ENCODE measurements at regions not wholly inside any gene's neighbourhood (a gene's known extent, or its start where the extent isn't known, plus 50 kb on each side); places are given as distances from the start of the nearest gene placed in this dataset.

- TF ChIP-seq CTCF (IDR thresholded peaks at IDR 0.05; ENCODE audit: control extremely low read depth, extremely low read depth): no peak
- no peak for DNase-seq
These were observed 102.5 kb upstream of the AKAP13 start for GRCh38 chr15:85277847-85278370.

GRCh38 chr15:85280203-85280602, 100.2 kb upstream of the AKAP13 start:
- Histone ChIP-seq H3K27ac (ENCODE audit: low read depth in 1 of 2, low read length in 1 of 2) (no peak overlapping the region), H3K4me3 (no peak overlapping the region), H3K4me1 (ENCODE audit: control insufficient read depth in 5 of 5, insufficient read depth in 5 of 5, low read length in 5 of 5) (peaks cover 0 to 6% (median 0%) of the 10 kb centered on the region in 5 donors), H3K9me3 (ENCODE audit: control insufficient read depth in 4 of 4, insufficient read depth in 3 of 4, low read length in 3 of 4) (no peaks in the 10 kb centered on the region), H3K27me3 (ENCODE audit: control insufficient read depth in 3 of 3, insufficient read depth in 3 of 3, low read length in 2 of 3) (no peaks in the 10 kb centered on the region), H3K9ac (ENCODE audit: insufficient read depth in 1 of 2, low read length in 2 of 2) (no peak overlapping the region), H3K36me3 (ENCODE audit: control insufficient read depth in 4 of 4, insufficient read depth in 4 of 4, low read length in 4 of 4) (no peaks in the 10 kb centered on the region)
- WGBS, 2 donors: 75 to 81% methylated on average over 6 of the region's 6 CpGs
- no peak for ATAC-seq (ENCODE audit: insufficient read depth, low FRiP score)
- DNase-seq: no peak
- TF ChIP-seq CTCF (IDR thresholded peaks at IDR 0.05; ENCODE audit: control extremely low read depth, extremely low read depth): no peak

More at GRCh38 chr15:85277847-85278370, 102.5 kb upstream of the AKAP13 start:
- Histone ChIP-seq H3K4me3 (no peak overlapping the region), H3K9ac (ENCODE audit: insufficient read depth in 1 of 2, low read length in 2 of 2) (no peak overlapping the region), H3K4me1 (ENCODE audit: control insufficient read depth in 5 of 5, insufficient read depth in 5 of 5, low read length in 5 of 5) (peaks cover 0 to 3% (median 0%) of the 10 kb centered on the region in 5 donors), H3K9me3 (ENCODE audit: control insufficient read depth in 4 of 4, insufficient read depth in 3 of 4, low read length in 3 of 4) (no peaks in the 10 kb centered on the region), H3K36me3 (ENCODE audit: control insufficient read depth in 4 of 4, insufficient read depth in 4 of 4, low read length in 4 of 4) (no peaks in the 10 kb centered on the region), H3K27ac (ENCODE audit: low read depth in 1 of 2, low read length in 1 of 2) (no peak overlapping the region), H3K27me3 (ENCODE audit: control insufficient read depth in 3 of 3, insufficient read depth in 3 of 3, low read length in 2 of 3) (no peaks in the 10 kb centered on the region)
- WGBS, 2 donors: 92% methylated on average over 3 of the region's 3 CpGs
- no peak for ATAC-seq (ENCODE audit: insufficient read depth, low FRiP score)

GRCh38 chr15:85281293-85281882, 99.0 kb upstream of the AKAP13 start:
- Histone ChIP-seq H3K4me1 (ENCODE audit: control insufficient read depth in 5 of 5, insufficient read depth in 5 of 5, low read length in 5 of 5) (peaks cover 0 to 6% (median 0%) of the 10 kb centered on the region in 5 donors), H3K27ac (ENCODE audit: low read depth in 1 of 2, low read length in 1 of 2) (no peak overlapping the region), H3K27me3 (ENCODE audit: control insufficient read depth in 3 of 3, insufficient read depth in 3 of 3, low read length in 2 of 3) (no peaks in the 10 kb centered on the region), H3K9me3 (ENCODE audit: control insufficient read depth in 4 of 4, insufficient read depth in 3 of 4, low read length in 3 of 4) (no peaks in the 10 kb centered on the region), H3K4me3 (no peak overlapping the region), H3K9ac (ENCODE audit: insufficient read depth in 1 of 2, low read length in 2 of 2) (no peak overlapping the region), H3K36me3 (ENCODE audit: control insufficient read depth in 4 of 4, insufficient read depth in 4 of 4, low read length in 4 of 4) (no peaks in the 10 kb centered on the region)
- TF ChIP-seq CTCF (IDR thresholded peaks at IDR 0.05; ENCODE audit: control extremely low read depth, extremely low read depth): no peak
- 80 to 85% methylated on average over 7 of the region's 7 CpGs for WGBS, 2 donors
- no peak for DNase-seq
- ATAC-seq (ENCODE audit: insufficient read depth, low FRiP score): no peak
